ENCODE measurements at regions not wholly inside any gene's neighbourhood (a gene's known extent, or its start where the extent isn't known, plus 50 kb on each side); places are given as distances from the start of the nearest gene placed in this dataset.
"Not testable (repeated sequence)": the region's sequence is repeated elsewhere in the genome, so short reads cannot be mapped to it uniquely, and the experiment has no call there.

- TF ChIP-seq, protein P1, sequence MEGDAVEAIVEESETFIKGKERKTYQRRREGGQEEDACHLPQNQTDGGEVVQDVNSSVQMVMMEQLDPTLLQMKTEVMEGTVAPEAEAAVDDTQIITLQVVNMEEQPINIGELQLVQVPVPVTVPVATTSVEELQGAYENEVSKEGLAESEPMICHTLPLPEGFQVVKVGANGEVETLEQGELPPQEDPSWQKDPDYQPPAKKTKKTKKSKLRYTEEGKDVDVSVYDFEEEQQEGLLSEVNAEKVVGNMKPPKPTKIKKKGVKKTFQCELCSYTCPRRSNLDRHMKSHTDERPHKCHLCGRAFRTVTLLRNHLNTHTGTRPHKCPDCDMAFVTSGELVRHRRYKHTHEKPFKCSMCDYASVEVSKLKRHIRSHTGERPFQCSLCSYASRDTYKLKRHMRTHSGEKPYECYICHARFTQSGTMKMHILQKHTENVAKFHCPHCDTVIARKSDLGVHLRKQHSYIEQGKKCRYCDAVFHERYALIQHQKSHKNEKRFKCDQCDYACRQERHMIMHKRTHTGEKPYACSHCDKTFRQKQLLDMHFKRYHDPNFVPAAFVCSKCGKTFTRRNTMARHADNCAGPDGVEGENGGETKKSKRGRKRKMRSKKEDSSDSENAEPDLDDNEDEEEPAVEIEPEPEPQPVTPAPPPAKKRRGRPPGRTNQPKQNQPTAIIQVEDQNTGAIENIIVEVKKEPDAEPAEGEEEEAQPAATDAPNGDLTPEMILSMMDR (IDR thresholded peaks at IDR 0.05; ENCODE audit: low read depth, low read length), result no peak
- no peak overlapping the region for H3K4me3 ChIP-seq (ENCODE audit: low read depth, low read length)
Observed at GRCh38 chr4:12124138-12124537, 695.4 kb upstream of the HS3ST1 start.

DNA sequence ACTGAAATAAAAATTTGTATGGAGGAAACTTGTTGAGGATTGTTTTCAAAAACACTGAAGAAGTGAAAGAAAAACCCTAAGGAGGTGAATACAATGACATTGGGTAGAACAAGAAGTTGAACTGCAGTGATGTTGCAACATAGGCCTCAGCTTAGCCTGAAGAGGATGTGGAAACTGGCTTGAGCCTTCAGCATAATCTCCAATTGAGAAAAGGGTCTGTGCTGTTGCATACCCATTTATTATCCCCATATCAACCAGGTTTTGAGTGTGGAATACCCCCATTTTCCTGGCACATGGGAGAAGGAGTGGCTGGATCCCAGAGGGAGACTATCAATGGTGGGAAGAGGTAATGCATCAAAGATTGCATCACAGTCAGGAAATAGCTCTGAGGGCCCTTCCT lies 695.0 kb upstream of the HS3ST1 start:
- TF ChIP-seq, protein P1 (IDR thresholded peaks at IDR 0.05; ENCODE audit: low read depth, low read length), result no peak

GRCh38 chr4:12122316-12122715 lies 693.6 kb upstream of the HS3ST1 start:
- TF ChIP-seq, protein P1 (IDR thresholded peaks at IDR 0.05; ENCODE audit: low read depth, low read length), result no peak
- no peak overlapping the region for H3K4me3 ChIP-seq (ENCODE audit: low read depth, low read length)

More for the DNA sequence above, 695.0 kb upstream of the HS3ST1 start:
- no peak overlapping the region for H3K4me3 ChIP-seq (ENCODE audit: low read depth, low read length)

- H3K4me3 ChIP-seq (ENCODE audit: low read depth, low read length), result no peak overlapping the region
- TF ChIP-seq, protein P1 (IDR thresholded peaks at IDR 0.05; ENCODE audit: low read depth, low read length), result no peak
Observed at GRCh38 chr4:12120968-12121367, 692.3 kb upstream of the HS3ST1 start.

- no peak overlapping the region for H3K4me3 ChIP-seq (ENCODE audit: low read depth, low read length)
- TF ChIP-seq, protein P1 (IDR thresholded peaks at IDR 0.05; ENCODE audit: low read depth, low read length), result no peak
Observed at GRCh38 chr4:12118651-12119213, 690.0 kb upstream of the HS3ST1 start.

DNA sequence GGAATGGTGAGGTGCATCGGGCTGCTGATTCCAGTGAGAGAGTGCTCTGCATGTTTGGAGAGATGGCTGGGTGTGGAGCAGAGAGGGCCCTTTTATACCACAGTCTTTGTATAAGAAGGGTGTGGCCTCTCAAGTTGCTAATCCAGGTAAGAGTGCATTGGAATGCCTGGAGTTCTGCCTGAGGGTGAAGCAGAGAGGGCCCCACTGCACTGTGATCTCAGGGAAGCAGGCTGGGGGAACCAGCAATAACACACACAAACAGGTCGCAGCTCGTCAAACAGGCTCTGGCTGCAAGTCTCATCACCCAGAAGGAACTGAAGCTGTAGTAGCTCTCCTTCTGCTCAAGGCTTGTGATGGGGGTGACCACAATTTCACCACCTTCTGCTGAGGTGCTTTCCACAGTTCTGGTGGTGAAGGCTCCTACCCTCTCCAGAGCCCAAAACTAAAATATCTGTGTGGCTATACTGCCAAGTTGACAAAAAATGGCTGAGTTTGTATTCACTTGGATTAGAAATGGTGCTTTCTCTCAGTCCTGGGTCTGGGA lies 687.4 kb upstream of the HS3ST1 start:
- TF ChIP-seq, protein P1 (IDR thresholded peaks at IDR 0.05; ENCODE audit: low read depth, low read length), result no peak
- no peak overlapping the region for H3K4me3 ChIP-seq (ENCODE audit: low read depth, low read length)

DNA sequence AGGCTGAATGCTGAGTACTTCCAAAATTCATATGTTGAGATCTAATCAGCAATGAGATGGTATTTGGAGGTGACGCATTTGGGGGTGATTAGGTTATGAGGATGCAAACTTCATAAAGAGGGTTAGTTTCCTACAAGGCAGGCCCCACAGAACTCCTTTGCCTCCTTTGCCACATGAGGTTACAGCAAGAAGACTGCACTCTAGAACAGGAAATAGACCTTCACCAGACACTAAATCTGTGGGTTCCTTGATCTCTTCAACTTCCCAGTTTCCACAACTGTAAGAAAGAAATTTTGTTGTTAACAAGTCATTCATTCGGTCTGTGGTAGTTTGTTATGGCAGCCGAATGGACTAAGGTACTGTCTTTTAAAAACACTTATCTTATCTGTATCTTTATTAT lies 681.9 kb upstream of the HS3ST1 start:
- no peak overlapping the region for H3K4me3 ChIP-seq (ENCODE audit: low read depth, low read length)
- TF ChIP-seq, protein P1 (IDR thresholded peaks at IDR 0.05; ENCODE audit: low read depth, low read length), result no peak

DNA sequence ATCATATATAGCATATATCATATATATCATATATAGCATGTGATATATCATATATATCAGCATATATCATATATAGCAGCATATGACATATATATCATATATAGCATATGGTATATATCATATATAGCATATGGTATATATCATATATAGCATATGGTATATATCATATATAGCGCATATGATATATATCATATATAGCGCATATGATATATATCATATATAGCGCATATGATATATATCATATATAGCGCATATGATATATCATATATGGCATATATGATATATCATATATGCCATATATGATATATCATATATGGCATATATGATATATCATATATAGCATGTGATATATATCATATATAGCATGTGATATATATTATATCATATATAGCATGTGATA lies 680.4 kb upstream of the HS3ST1 start:
- H3K4me3 ChIP-seq (ENCODE audit: low read depth, low read length), result not testable (repeated sequence)
